KG1 (cell line): ENCODE measurements at regions not wholly inside any gene's neighbourhood (a gene's known extent, or its start where the extent isn't known, plus 50 kb on each side); places are given as distances from the start of the nearest gene placed in this dataset.

Experiments
- DNase-seq: peaks from one replicate; lab custom pipeline; 2025; lab: John Stamatoyannopoulos, UW

DNA sequence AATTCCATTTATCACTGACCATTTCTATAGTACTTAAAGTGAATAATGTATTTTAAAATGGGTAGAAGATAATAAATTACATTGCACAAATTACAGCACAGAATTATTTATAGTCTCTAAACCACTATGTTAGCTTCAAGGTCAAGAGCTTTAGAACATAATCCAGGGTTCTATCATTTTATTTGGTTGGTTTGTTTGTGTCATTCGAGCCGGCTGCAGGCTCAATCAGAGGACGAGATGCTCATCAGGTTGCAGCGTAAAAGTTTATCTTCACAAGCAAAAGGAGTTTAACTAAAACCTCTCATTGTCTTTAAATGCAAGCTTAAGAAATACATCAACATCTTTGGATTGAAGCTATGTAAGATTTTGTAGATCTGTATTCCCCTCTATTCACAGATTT, 523.8 kb downstream of the EFNA5 start:
- no peak for DNase-seq

DNA sequence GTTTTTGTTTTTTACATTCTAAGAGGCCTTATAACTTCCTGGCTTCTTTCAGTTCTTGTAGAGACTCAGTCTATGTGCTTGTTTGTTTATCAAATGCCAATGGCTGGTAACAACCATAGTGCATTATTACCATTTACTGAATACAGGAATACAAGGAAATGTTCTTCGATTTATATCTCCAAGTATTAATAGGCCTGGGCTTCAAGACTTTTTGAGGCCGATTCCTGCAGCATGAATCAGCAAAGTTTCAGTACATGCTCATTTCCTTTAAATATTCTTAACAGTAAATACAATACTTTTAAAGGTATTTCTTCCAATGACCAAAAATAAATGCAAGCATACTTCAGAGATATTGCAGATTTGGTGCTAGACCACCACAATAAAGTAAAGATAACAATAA, 535.3 kb downstream of the EFNA5 start:
- no peak for DNase-seq

GRCh38 chr5:107134931-107135330, 535.8 kb downstream of the EFNA5 start:
- no peak for DNase-seq

DNA sequence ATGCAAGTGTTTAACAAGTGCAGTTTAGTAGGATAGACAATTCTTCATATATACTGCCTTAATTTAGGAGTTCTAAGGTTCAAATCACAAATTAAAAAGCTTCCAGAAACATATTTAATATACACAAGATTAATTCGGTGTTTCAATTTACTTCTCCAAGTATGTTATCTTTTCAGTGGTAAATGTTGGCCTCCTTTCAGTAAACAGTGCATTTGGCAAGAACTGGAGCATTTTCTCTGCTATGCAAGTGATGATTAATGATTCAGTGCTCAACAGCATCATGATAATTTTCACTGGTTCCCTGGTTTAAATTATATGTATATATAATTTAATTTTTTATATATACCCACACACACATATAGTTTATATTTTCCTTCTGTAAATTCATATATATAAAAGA, 541.7 kb downstream of the EFNA5 start:
- no peak for DNase-seq

- DNase-seq = no peak
These were observed 542.9 kb downstream of the EFNA5 start for GRCh38 chr5:107127878-107128277.

DNA sequence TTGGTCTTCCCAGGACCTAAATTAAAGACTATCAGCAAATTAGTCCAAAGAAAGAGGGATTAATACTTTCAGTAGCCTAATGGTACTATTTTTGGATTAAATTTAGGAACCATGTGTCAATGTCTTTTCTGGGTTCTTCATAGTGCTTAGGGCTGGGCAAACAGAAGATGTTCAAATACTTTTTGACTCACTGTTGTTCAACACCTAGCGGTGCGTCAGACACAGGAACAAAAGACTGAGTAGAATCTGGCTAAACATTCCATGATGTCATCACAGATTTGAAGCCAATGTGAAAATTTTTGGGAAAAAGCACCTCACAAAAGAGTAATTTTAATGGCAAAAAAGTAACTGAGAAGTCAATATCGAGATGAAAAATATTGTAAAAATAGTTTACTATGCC, 544.4 kb downstream of the EFNA5 start:
- DNase-seq = no peak

- DNase-seq = no peak
These were observed 546.4 kb downstream of the EFNA5 start for GRCh38 chr5:107124376-107124775.

DNA sequence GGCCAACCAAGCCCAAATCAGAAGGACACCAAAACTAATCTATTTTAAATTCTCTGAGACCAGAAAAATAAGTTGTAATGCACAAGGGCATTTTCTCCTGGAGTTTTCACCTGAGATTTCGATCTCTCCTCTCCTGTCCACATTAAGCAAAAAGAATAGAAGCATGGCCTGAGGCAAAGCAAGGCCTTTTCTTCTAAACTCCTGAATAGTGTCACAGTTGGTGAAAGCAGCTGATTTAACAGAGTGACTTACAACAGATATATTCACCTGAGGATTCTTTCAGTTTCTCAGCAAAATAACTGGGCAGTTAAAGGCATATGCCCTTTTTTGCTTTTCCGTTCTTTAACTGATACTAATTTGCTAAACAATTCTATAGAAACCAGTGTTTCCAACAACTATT, 547.7 kb downstream of the EFNA5 start:
- no peak for DNase-seq

DNA sequence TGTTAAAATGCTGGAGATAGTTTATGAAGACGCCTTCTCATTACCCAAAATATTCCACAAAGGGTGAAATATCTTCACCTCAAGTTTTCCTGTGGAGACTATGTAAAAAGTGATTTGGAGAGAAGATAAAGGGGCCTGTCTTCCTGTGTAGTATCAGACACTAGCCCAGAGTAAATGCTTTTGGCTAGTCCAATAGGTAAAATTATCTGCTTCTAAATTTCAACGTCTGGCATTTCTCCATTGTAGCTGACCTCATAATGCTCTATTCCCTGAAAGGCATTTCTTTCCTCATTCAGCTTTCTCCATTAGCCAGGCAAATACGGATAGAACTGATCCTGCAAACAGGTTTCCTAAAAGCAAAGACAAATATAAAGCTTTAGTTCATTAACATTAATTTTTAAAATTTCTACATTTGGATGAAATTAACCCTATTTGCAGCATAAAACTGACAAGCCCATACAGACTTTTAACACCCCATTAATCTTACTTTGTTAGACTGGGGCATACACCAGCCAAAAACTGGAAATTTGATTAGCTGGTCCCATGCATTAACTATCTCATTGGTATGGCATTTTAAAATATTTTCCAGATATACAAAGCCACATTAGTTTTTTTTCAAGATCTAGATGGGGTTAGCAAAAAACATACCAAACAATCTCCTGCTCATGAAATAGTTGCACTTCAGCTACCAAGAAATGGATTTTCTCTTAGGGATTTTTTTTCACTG, 548.8 kb downstream of the EFNA5 start:
- DNase-seq = no peak

GRCh38 chr5:107119656-107120055, 551.1 kb downstream of the EFNA5 start:
- DNase-seq = no peak

GRCh38 chr5:107118184-107119019, 552.3 kb downstream of the EFNA5 start:
- no peak for DNase-seq

DNA sequence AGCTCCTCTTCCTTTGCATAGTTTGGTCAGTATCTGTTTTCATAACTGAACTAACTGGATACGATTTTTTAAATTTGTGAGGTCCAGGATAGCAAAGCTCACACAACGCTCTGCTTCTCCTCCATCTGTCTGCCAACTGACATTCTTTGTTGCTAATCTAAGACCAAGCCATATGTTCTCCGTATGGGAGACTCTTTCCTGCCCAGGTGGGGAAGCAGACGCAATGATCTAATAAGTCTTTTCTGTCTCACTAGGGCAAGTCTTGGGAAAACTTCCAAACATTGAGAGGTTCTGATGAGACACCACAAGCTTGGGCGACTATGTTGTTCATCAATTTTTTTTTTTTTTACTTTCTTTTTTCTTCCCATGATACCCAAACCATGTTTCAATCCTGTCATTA, 558.5 kb downstream of the EFNA5 start:
- DNase-seq = no peak

- DNase-seq = no peak
These were observed 566.4 kb downstream of the EFNA5 start for GRCh38 chr5:107104040-107104995.

DNA sequence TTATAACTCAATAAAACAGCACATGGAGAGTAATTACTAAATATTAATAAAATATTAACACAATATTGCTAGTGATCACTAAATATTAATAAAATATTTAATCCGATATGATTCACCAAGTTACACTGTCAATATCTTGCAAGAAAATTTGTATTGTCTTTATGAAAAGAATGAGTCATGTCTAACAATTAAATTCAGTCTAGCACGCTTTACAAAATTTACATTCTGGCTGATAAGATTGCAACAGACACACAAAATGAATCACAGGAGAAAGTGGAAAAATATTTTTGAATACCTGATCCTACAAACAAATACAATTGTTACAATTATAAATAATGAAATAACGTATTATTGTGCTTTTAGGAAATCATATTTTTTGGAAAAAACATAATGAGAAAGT, 567.2 kb downstream of the EFNA5 start:
- no peak for DNase-seq

DNA sequence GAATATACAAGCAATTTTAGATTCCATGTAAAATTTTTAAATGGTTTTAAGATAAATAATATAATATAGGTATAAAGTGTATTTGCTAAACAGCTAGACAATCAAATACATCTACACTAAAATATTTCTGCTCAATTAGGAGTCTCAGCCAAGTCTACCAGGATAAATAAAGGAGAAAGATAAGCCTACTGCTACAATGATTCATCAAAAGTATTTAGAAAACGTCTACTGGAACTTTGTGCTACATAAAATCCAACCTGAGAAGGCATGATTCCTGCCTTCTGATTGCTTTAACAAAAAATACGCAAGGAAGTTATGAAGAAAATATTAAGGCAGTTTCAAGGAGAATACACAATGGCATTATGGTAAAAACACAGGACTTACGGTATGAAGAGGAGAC, 570.6 kb downstream of the EFNA5 start:
- no peak for DNase-seq

- DNase-seq = no peak
These were observed 571.2 kb downstream of the EFNA5 start for GRCh38 chr5:107099506-107099905.

DNA sequence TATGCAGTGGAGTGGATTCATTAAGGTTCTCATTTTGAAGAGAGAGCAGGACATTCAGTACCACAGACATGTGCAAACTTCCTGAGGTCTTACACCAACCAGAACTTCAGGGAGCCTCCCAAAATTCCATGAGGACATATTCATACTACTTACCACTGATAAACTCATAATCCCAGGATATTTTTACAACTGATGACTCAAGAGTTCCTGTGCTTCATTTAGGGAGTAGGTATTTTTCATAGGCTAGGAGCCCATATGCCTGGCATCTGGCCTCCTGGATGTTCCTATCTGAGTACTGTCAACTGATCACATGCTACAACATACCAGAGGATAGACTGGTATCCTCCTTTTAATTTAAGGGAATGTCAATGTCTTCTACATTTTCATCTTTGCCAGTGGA, 578.0 kb downstream of the EFNA5 start:
- no peak for DNase-seq

GRCh38 chr5:107090506-107090905, 580.2 kb downstream of the EFNA5 start:
- no peak for DNase-seq

DNA sequence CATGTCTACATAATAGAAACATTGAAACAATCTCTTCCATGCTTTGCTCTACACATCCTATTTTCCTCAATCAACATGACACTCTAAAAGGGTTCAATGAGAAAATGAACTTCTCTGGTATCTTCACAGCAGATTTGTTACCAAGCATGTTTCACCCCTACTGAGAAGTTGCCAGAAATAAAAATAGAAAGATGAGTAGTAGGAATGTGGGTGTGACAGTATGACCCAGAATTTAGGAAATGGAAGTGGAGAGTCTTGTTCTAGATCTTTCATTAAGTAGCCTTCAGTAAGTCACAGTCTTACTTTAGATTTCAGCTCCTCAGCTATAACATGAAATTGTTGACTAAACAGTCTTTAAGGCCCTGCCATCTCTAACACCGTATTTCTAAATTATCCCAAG, 581.8 kb downstream of the EFNA5 start:
- DNase-seq = no peak

DNA sequence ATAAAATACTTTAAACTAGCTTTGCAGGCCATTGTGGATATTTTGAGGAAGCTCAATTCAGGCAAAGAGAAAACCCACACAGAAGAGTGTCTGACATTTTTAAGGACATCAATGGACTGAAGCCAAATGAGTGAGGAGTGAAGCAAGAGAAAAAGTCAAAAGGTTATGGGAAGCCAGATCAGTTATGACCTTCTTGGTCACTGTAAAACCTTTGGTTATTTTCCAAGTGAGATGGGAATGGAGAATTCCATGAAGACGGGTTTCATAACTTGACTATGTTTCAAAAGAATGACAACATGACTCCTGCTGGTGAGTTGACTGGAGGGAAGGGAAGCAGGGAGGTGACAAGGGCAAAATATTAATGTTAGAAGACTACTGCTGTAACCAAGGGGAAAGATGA, 585.2 kb downstream of the EFNA5 start:
- DNase-seq = no peak

GRCh38 chr5:107074996-107075395, 595.7 kb downstream of the EFNA5 start:
- DNase-seq = no peak

- DNase-seq = no peak
These were observed 597.8 kb downstream of the EFNA5 start for GRCh38 chr5:107072967-107073366.
